ENCODE measurements at regions not wholly inside any gene's neighbourhood (a gene's known extent, or its start where the extent isn't known, plus 50 kb on each side); places are given as distances from the start of the nearest gene placed in this dataset.

DNA sequence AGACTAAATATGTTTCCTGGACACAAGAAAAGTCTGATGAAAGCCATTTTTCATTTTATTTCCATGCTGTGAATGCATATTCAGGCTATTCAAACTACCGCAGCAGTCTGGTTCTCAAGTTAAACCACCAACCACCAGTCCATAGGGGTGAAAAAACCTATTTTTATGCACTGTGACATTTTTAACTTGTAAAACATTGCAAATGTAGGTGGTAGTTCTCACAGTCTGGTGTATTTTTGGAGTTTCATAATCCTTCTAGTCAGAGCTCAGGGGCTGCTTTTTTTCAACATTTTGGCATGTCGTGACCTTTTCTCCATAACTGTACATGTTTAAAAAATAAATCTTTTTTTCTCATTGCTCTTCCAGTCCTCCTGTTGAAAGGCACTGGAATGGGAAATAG lies 907.6 kb upstream of the ADGRL2 start:
- TF ChIP-seq, protein P1, sequence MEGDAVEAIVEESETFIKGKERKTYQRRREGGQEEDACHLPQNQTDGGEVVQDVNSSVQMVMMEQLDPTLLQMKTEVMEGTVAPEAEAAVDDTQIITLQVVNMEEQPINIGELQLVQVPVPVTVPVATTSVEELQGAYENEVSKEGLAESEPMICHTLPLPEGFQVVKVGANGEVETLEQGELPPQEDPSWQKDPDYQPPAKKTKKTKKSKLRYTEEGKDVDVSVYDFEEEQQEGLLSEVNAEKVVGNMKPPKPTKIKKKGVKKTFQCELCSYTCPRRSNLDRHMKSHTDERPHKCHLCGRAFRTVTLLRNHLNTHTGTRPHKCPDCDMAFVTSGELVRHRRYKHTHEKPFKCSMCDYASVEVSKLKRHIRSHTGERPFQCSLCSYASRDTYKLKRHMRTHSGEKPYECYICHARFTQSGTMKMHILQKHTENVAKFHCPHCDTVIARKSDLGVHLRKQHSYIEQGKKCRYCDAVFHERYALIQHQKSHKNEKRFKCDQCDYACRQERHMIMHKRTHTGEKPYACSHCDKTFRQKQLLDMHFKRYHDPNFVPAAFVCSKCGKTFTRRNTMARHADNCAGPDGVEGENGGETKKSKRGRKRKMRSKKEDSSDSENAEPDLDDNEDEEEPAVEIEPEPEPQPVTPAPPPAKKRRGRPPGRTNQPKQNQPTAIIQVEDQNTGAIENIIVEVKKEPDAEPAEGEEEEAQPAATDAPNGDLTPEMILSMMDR (IDR thresholded peaks at IDR 0.05; ENCODE audit: low read depth, low read length, missing input control), result no peak
- TF ChIP-seq, protein P2, sequence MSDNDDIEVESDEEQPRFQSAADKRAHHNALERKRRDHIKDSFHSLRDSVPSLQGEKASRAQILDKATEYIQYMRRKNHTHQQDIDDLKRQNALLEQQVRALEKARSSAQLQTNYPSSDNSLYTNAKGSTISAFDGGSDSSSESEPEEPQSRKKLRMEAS (IDR thresholded peaks at IDR 0.05), result no peak

Measured in liver (tissue), 2 donors.